ENCODE measurements at regions not wholly inside any gene's neighbourhood (a gene's known extent, or its start where the extent isn't known, plus 50 kb on each side); places are given as distances from the start of the nearest gene placed in this dataset.

DNA sequence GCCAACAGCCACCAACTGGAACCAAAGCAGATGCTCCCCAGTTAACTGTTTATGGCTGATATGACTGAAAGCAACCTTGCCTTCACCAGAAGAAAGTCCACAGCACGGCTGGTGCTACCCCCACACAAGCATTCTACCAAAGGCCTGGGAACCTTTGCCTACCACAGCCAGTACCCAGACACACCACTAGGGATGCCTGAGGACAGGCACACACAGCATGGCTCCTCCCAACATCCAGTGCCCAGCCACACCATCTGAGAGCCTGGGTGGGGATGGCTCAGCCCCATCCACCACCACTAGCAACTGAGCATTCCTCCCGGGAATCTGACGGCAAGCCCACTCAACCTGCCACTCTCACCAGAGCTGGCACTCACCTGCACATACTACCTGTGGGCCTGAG lies 178.6 kb downstream of the SLC7A11 start:
- DNase-seq (ENCODE audit: low spot score): no peak
- TF ChIP-seq ESRRA (CRISPR knock-in tag; IDR thresholded peaks at IDR 0.05; ENCODE audit: borderline replicate concordance): no peak
- TF ChIP-seq, protein P1, sequence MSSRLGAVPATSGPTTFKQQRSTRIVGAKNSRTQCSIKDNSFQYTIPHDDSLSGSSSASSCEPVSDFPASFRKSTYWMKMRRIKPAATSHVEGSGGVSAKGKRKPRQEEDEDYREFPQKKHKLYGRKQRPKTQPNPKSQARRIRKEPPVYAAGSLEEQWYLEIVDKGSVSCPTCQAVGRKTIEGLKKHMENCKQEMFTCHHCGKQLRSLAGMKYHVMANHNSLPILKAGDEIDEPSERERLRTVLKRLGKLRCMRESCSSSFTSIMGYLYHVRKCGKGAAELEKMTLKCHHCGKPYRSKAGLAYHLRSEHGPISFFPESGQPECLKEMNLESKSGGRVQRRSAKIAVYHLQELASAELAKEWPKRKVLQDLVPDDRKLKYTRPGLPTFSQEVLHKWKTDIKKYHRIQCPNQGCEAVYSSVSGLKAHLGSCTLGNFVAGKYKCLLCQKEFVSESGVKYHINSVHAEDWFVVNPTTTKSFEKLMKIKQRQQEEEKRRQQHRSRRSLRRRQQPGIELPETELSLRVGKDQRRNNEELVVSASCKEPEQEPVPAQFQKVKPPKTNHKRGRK (CRISPR knock-in tag; IDR thresholded peaks at IDR 0.05; ENCODE audit: borderline replicate concordance): no peak
- TF ChIP-seq, protein P2, sequence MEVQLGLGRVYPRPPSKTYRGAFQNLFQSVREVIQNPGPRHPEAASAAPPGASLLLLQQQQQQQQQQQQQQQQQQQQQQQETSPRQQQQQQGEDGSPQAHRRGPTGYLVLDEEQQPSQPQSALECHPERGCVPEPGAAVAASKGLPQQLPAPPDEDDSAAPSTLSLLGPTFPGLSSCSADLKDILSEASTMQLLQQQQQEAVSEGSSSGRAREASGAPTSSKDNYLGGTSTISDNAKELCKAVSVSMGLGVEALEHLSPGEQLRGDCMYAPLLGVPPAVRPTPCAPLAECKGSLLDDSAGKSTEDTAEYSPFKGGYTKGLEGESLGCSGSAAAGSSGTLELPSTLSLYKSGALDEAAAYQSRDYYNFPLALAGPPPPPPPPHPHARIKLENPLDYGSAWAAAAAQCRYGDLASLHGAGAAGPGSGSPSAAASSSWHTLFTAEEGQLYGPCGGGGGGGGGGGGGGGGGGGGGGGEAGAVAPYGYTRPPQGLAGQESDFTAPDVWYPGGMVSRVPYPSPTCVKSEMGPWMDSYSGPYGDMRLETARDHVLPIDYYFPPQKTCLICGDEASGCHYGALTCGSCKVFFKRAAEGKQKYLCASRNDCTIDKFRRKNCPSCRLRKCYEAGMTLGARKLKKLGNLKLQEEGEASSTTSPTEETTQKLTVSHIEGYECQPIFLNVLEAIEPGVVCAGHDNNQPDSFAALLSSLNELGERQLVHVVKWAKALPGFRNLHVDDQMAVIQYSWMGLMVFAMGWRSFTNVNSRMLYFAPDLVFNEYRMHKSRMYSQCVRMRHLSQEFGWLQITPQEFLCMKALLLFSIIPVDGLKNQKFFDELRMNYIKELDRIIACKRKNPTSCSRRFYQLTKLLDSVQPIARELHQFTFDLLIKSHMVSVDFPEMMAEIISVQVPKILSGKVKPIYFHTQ (CRISPR knock-in tag; IDR thresholded peaks at IDR 0.05): no peak
- TF ChIP-seq, protein P3, sequence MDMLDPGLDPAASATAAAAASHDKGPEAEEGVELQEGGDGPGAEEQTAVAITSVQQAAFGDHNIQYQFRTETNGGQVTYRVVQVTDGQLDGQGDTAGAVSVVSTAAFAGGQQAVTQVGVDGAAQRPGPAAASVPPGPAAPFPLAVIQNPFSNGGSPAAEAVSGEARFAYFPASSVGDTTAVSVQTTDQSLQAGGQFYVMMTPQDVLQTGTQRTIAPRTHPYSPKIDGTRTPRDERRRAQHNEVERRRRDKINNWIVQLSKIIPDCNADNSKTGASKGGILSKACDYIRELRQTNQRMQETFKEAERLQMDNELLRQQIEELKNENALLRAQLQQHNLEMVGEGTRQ (CRISPR knock-in tag; IDR thresholded peaks at IDR 0.05): no peak
- TF ChIP-seq, protein P4, sequence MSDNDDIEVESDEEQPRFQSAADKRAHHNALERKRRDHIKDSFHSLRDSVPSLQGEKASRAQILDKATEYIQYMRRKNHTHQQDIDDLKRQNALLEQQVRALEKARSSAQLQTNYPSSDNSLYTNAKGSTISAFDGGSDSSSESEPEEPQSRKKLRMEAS (CRISPR knock-in tag; IDR thresholded peaks at IDR 0.05): no peak
- TF ChIP-seq, protein P5, sequence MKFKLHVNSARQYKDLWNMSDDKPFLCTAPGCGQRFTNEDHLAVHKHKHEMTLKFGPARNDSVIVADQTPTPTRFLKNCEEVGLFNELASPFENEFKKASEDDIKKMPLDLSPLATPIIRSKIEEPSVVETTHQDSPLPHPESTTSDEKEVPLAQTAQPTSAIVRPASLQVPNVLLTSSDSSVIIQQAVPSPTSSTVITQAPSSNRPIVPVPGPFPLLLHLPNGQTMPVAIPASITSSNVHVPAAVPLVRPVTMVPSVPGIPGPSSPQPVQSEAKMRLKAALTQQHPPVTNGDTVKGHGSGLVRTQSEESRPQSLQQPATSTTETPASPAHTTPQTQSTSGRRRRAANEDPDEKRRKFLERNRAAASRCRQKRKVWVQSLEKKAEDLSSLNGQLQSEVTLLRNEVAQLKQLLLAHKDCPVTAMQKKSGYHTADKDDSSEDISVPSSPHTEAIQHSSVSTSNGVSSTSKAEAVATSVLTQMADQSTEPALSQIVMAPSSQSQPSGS (CRISPR knock-in tag; IDR thresholded peaks at IDR 0.05; ENCODE audit: borderline replicate concordance, low read depth): no peak
- no peak for TF ChIP-seq ETV6 (CRISPR knock-in tag; IDR thresholded peaks at IDR 0.05)
- TF ChIP-seq CREB1 (CRISPR knock-in tag; IDR thresholded peaks at IDR 0.05): no peak
- no peak for TF ChIP-seq ZNF671 (CRISPR knock-in tag; IDR thresholded peaks at IDR 0.05)
- TF ChIP-seq, protein P6, sequence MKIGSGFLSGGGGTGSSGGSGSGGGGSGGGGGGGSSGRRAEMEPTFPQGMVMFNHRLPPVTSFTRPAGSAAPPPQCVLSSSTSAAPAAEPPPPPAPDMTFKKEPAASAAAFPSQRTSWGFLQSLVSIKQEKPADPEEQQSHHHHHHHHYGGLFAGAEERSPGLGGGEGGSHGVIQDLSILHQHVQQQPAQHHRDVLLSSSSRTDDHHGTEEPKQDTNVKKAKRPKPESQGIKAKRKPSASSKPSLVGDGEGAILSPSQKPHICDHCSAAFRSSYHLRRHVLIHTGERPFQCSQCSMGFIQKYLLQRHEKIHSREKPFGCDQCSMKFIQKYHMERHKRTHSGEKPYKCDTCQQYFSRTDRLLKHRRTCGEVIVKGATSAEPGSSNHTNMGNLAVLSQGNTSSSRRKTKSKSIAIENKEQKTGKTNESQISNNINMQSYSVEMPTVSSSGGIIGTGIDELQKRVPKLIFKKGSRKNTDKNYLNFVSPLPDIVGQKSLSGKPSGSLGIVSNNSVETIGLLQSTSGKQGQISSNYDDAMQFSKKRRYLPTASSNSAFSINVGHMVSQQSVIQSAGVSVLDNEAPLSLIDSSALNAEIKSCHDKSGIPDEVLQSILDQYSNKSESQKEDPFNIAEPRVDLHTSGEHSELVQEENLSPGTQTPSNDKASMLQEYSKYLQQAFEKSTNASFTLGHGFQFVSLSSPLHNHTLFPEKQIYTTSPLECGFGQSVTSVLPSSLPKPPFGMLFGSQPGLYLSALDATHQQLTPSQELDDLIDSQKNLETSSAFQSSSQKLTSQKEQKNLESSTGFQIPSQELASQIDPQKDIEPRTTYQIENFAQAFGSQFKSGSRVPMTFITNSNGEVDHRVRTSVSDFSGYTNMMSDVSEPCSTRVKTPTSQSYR (CRISPR knock-in tag; IDR thresholded peaks at IDR 0.05): no peak
- TF ChIP-seq, protein P7, sequence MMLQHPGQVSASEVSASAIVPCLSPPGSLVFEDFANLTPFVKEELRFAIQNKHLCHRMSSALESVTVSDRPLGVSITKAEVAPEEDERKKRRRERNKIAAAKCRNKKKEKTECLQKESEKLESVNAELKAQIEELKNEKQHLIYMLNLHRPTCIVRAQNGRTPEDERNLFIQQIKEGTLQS (CRISPR knock-in tag; conservative IDR thresholded peaks at IDR 0.05): no peak
- no peak for TF ChIP-seq RORB (CRISPR knock-in tag; IDR thresholded peaks at IDR 0.05)
- no peak for TF ChIP-seq IRF2 (CRISPR knock-in tag; IDR thresholded peaks at IDR 0.05; ENCODE audit: borderline replicate concordance, low read depth)
- TF ChIP-seq, protein P8, sequence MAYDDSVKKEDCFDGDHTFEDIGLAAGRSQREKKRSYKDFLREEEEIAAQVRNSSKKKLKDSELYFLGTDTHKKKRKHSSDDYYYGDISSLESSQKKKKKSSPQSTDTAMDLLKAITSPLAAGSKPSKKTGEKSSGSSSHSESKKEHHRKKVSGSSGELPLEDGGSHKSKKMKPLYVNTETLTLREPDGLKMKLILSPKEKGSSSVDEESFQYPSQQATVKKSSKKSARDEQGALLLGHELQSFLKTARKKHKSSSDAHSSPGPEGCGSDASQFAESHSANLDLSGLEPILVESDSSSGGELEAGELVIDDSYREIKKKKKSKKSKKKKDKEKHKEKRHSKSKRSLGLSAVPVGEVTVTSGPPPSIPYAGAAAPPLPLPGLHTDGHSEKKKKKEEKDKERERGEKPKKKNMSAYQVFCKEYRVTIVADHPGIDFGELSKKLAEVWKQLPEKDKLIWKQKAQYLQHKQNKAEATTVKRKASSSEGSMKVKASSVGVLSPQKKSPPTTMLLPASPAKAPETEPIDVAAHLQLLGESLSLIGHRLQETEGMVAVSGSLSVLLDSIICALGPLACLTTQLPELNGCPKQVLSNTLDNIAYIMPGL (CRISPR knock-in tag; IDR thresholded peaks at IDR 0.05): no peak
- TF ChIP-seq, protein P9, sequence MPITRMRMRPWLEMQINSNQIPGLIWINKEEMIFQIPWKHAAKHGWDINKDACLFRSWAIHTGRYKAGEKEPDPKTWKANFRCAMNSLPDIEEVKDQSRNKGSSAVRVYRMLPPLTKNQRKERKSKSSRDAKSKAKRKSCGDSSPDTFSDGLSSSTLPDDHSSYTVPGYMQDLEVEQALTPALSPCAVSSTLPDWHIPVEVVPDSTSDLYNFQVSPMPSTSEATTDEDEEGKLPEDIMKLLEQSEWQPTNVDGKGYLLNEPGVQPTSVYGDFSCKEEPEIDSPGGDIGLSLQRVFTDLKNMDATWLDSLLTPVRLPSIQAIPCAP (CRISPR knock-in tag; IDR thresholded peaks at IDR 0.05): no peak
- no peak for TF ChIP-seq ZNF232 (CRISPR knock-in tag; IDR thresholded peaks at IDR 0.05)
- no peak for TF ChIP-seq ZNF317 (CRISPR knock-in tag; IDR thresholded peaks at IDR 0.05; ENCODE audit: borderline replicate concordance, low read depth)
- TF ChIP-seq FOXP1 (CRISPR knock-in tag; IDR thresholded peaks at IDR 0.05; ENCODE audit: borderline replicate concordance): no peak
- TF ChIP-seq ZNF219 (CRISPR knock-in tag; IDR thresholded peaks at IDR 0.05; ENCODE audit: borderline replicate concordance): no peak
- no peak for TF ChIP-seq GTF2I (CRISPR knock-in tag; conservative IDR thresholded peaks at IDR 0.05)
- ChIA-PET POLR2A (no interaction called here), CTCF (interaction anchor here (1.1 to 2.1 kb wide), 5 partner anchors 9 to 244 kb away, joined by 3 to 7 read pairs (median 3); no protein-coding TSS in a partner anchor)
- Mint-ChIP-seq H3K36me3 (no peaks in the 10 kb centered on the region), H3K4me3 (no peak overlapping the region), H3K9me3 (peaks cover 17% of the 10 kb centered on the region), H3K27me3 (ENCODE audit: low read depth) (no peaks in the 10 kb centered on the region), H3K4me1 (no peaks in the 10 kb centered on the region), H3K27ac (no peak overlapping the region)
- peak; percentile 71 for ATAC-seq
